Kidney glomerular epithelial cell (primary cell): ENCODE measurements at regions not wholly inside any gene's neighbourhood (a gene's known extent, or its start where the extent isn't known, plus 50 kb on each side); places are given as distances from the start of the nearest gene placed in this dataset.

Source experiments
- DNase-seq: peaks from one replicate; lab custom pipeline; 2025; lab: John Stamatoyannopoulos, UW

DNA sequence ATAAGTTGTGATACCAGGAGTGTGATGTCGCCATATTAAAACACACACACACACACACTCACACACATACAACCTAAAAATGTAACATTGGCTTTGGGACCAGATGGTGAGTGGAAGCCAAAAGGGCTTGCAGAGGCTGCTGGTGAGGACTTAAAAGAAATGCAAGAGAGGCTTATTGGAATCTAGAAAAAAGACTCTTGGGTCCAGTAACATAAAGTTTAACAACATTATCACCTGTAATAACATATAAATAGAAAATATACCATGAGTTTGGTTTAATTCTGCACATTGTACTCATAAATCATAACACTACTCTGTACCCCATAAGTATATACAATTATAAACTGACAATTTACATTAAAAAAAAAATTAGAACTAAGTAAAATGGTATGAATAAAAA lies 74.4 kb upstream of the MYCN start:
- no peak for DNase-seq

GRCh38 chr2:15866563-15867193 lies 73.7 kb upstream of the MYCN start:
- no peak for DNase-seq

- DNase-seq: no peak
Measured at GRCh38 chr2:15867194-15868171, 72.9 kb upstream of the MYCN start.

DNA sequence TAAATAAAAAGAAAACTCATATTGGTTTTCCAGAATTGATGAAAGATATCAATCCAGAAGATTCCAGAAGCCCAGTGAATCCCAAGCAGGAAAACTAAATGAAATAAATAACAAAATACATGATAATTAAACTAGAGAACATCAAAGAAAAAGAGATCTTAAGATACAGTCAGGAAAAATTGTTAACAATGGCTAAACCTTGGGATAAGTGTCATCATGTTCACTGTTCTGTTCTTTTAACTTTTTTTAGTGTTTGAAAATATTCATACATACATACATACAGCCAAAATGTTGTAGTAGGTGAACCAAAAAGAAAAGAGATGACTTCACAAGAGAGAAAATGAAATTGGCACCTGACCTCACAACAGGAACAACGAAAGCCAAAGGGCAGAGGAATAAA lies 72.2 kb upstream of the MYCN start:
- DNase-seq: no peak

GRCh38 chr2:15868704-15869103 lies 71.6 kb upstream of the MYCN start:
- no peak for DNase-seq

DNA sequence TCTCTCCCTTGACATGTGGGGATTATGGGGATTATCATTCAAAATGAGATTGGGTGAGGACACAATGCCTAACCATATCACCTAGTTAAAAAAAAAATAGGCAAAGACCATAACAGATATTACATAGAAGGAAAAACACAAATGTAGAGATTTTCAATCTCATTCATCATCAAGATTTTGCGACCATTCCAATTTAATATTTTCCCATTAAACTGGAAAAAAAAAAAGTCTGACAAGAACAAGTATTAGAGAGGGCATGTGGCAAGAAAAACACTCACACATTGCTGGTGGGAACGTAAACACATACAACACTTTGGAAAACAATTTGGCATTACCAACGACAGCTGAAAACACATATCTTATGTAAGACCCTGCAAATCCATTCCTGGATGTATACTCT lies 71.0 kb upstream of the MYCN start:
- DNase-seq: no peak

DNA sequence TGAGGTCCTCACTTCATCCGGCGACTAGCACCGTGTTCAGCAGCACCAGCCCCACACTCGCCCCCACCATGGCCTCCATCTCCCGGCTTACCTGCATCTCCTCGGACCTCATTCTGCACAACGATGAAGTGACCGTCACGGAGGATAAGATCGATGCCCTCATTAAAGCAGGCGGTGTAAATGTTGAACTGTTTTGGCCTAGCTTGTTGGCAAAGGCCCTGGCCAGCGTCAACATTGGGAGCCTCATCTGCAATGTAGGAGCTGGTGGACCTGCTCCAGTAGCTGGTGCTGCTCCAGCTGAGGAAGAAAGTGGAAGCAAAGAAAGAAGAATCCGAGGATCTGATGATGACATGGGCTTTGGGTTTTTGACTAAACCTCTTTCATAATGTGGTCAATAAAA lies 70.5 kb upstream of the MYCN start:
- no peak for DNase-seq

- no peak for DNase-seq
Measured at GRCh38 chr2:15870565-15870964, 69.8 kb upstream of the MYCN start.

- no peak for DNase-seq
Measured at GRCh38 chr2:15871239-15871783, 69.0 kb upstream of the MYCN start.

- DNase-seq: no peak
Measured at GRCh38 chr2:15872854-15873253, 67.5 kb upstream of the MYCN start.

DNA sequence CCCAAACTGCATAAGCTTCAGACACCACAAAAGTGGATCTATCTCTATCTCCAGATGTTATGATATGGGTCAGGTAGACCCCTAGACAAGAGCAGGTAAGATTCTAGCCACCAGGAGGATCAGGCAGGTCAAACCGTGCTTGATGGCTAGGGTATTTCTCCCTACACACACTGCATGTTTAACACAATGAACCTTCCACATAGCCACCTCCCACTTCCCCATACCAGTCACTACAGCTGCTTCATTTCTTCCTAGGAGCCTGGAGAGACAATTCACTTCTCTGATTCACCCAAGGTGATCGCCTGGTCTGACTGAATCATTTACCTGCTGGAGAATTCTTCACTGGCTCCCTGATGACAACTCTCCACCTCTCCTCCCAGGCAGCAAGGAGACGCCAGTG lies 66.0 kb upstream of the MYCN start:
- DNase-seq: peak; percentile 41

GRCh38 chr2:15874854-15875804 lies 65.2 kb upstream of the MYCN start:
- peak; percentile 17 for DNase-seq

GRCh38 chr2:15875969-15876705 lies 64.2 kb upstream of the MYCN start:
- DNase-seq: no peak

DNA sequence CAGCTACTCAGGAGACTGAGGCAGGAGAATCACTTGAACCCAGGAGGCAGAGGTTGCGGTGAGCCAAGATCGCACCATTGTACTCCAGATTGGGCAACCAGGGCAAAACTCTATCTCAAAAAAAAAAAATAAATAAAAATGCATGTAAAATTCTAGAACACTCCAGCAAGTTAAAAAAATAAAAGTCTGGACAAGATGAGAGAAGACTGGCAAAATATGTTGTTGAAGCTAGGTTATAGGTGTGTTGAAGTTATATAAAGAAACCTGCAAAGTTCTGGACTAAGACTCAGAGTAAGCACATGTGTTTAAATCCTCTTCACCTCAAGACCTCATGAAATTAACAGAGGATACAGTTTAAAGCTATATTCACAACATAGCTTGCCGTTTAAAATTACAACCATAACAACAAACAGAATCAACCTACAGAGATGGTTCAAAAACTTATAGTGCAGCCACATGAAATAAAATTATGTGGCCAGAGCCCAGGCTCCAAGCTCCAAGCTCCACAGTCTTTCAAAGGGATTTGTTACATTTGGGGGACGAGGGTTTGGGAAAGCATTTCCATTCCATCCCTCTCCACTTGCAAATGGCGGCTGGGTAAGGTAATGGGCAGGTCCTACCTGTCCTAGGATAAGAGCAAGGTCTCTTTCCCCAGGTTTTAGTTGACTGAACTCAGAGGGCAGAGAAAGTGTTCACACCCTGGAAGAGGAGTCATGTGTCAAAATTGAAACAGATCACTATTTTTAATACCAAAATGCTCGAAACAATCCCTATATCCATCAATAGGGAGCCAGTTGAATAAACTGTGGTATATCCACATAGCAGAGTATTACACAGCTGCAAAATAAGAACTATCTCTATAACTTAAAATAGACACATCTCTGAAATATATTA lies 59.9 kb upstream of the MYCN start:
- no peak for DNase-seq

- no peak for DNase-seq
Measured at GRCh38 chr2:15881120-15881433, 59.3 kb upstream of the MYCN start.

- DNase-seq: no peak
Measured at GRCh38 chr2:15881676-15882075, 58.7 kb upstream of the MYCN start.

DNA sequence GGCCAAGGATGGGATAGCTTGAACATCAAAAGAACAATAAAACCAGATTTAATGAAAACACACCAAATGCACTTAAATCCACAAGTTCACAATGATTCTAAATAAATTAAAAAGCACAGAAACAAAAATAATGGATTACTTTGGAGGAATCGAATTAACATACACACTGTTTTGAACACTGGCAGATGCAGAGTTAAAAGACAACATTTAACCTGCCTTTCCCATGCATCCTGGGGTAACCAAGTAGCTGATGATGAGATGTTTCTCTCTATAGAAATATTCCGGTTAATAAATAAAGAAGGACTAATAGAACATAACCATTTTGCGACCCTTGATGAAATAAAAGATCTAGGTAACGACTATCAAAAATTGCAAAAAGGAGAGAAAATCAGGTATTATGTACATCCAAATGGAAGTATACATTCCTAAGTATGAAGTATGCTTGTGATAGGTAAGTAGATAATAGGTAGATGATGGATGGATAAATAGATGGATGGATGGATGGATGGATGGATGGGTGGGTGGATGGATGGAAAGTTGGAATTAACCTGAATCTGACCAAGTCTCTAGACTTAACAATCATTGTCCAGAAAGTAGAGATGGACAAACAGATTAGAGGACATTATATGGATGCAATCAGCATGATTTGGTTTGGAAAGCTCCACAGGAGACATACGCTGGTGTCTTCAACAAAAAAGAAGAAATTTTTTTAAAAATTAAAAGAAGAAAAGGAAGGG lies 57.4 kb upstream of the MYCN start:
- DNase-seq: no peak

- no peak for DNase-seq
Measured at GRCh38 chr2:15883684-15884083, 56.7 kb upstream of the MYCN start.

GRCh38 chr2:15884790-15885189 lies 55.6 kb upstream of the MYCN start:
- no peak for DNase-seq

DNA sequence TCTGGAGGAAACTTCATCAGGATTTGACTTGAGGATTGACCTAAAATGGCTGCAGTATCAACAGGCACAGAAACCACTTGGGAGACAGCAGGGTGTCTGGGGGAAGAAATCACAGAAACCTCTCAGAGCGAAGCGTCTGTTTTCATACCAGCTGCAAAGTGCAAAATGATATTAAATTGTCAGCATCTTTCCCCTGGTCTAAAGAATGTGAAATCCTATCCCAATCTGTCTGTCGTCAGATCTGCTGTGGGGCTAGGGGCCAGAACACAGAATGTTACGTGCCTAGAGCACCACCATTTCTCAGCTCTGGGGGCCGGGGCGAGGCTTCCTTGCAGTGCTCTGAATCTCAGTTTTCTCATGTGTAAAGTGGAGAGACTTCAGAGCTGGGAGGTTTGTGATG lies 54.1 kb upstream of the MYCN start:
- no peak for DNase-seq
